ENCODE measurements at regions not wholly inside any gene's neighbourhood (a gene's known extent, or its start where the extent isn't known, plus 50 kb on each side); places are given as distances from the start of the nearest gene placed in this dataset.
"Not testable (repeated sequence)": the region's sequence is repeated elsewhere in the genome, so short reads cannot be mapped to it uniquely, and the experiment has no call there.

GRCh38 chr12:33129500-33129899 lies 232.9 kb upstream of the PKP2 start:
- Histone ChIP-seq H3K9me3 (no peaks in the 10 kb centered on the region), H3K36me3 (no peaks in the 10 kb centered on the region), H3K27ac (no peak overlapping the region), H3K4me3 (no peak overlapping the region), H3K27me3 (no peaks in the 10 kb centered on the region), H3K4me1 (no peaks in the 10 kb centered on the region)
- intact Hi-C loops (cut with DNase I) = no loop called here
- DNase-seq (ENCODE audit: extremely low spot score in 2 of 2) = no peak
- no peak for TF ChIP-seq POLR2AphosphoS5 (IDR thresholded peaks at IDR 0.05; ENCODE audit: insufficient read depth in 1 of 2, low read depth in 1 of 2)
- no peak for TF ChIP-seq CTCF (IDR thresholded peaks at IDR 0.05)
- TF ChIP-seq POLR2A (IDR thresholded peaks at IDR 0.05) = no peak

GRCh38 chr12:33125755-33126154 lies 229.2 kb upstream of the PKP2 start:
- no peaks in the 10 kb centered on the region for H3K4me1 ChIP-seq
- no peak for TF ChIP-seq POLR2A (IDR thresholded peaks at IDR 0.05)
- no peak for TF ChIP-seq POLR2AphosphoS5 (IDR thresholded peaks at IDR 0.05; ENCODE audit: insufficient read depth in 1 of 2, low read depth in 1 of 2)
- no peak for TF ChIP-seq CTCF (IDR thresholded peaks at IDR 0.05)
- no peaks in the 10 kb centered on the region for H3K36me3 ChIP-seq
- no peaks in the 10 kb centered on the region for H3K27me3 ChIP-seq
- intact Hi-C loops (cut with DNase I) = no loop called here
- DNase-seq (ENCODE audit: extremely low spot score in 2 of 2) = no peak
- H3K4me3 ChIP-seq = no peak overlapping the region
- H3K9me3 ChIP-seq = no peaks in the 10 kb centered on the region
- H3K27ac ChIP-seq = no peak overlapping the region

DNA sequence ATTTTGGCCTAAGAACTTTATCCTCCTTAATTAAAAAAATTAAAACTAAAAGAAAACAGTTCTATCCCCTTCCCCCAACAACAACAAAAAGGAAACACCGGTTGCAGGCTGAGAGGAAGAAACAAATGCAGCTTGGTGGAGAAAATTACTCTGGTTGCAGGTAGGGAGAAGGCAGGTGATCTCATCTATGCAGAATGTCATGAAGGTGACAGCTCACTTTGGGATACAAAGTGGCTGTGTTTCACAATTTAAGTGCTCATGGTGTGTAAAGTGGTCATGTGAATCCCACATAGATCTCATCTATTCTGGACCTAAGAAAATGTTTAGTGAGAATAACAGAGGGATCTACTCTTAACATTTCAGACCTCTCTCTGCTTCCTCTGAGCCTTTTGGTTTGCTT lies 219.7 kb upstream of the PKP2 start:
- Histone ChIP-seq H3K9me3 (no peaks in the 10 kb centered on the region), H3K27ac (no peak overlapping the region), H3K4me1 (no peaks in the 10 kb centered on the region), H3K36me3 (no peaks in the 10 kb centered on the region), H3K27me3 (no peaks in the 10 kb centered on the region), H3K4me3 (no peak overlapping the region)
- intact Hi-C loops (cut with DNase I) = no loop called here
- DNase-seq (ENCODE audit: extremely low spot score in 2 of 2) = no peak
- TF ChIP-seq POLR2A (IDR thresholded peaks at IDR 0.05) (no peak), POLR2AphosphoS5 (IDR thresholded peaks at IDR 0.05; ENCODE audit: insufficient read depth in 1 of 2, low read depth in 1 of 2) (no peak), CTCF (IDR thresholded peaks at IDR 0.05) (no peak)

DNA sequence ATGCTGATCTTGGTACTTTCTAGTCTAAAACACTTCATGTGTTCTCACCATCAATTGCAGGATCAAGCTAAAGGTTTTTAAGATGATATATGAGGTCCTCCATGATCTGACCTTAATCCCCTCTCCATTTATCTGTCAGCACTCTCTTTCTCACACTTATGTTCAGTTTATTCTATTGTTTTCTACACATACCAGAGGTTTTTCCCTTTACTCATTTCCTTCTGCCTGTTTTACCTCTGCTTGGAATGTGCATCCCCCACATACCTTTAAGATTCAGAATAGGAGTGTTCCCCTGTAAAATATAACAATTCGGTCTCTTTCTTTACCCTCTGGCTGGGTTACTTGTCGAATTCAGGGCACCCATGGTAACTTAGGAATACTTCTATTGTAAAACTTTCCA lies 219.1 kb upstream of the PKP2 start:
- intact Hi-C loops (cut with DNase I) = no loop called here
- no peak for DNase-seq (ENCODE audit: extremely low spot score in 2 of 2)
- H3K9me3 ChIP-seq = no peaks in the 10 kb centered on the region
- H3K27me3 ChIP-seq = no peaks in the 10 kb centered on the region
- TF ChIP-seq CTCF (IDR thresholded peaks at IDR 0.05) (no peak), POLR2AphosphoS5 (IDR thresholded peaks at IDR 0.05; ENCODE audit: insufficient read depth in 1 of 2, low read depth in 1 of 2) (no peak), POLR2A (IDR thresholded peaks at IDR 0.05) (no peak)
- H3K4me3 ChIP-seq = no peak overlapping the region
- H3K27ac ChIP-seq = no peak overlapping the region
- H3K4me1 ChIP-seq = no peaks in the 10 kb centered on the region
- H3K36me3 ChIP-seq = no peaks in the 10 kb centered on the region

- Histone ChIP-seq H3K27ac (no peak overlapping the region), H3K4me1 (no peaks in the 10 kb centered on the region), H3K27me3 (no peaks in the 10 kb centered on the region), H3K9me3 (no peaks in the 10 kb centered on the region), H3K4me3 (no peak overlapping the region), H3K36me3 (no peaks in the 10 kb centered on the region)
- DNase-seq (ENCODE audit: extremely low spot score in 2 of 2) = no peak
- intact Hi-C loops (cut with DNase I) = no loop called here
- TF ChIP-seq CTCF (IDR thresholded peaks at IDR 0.05) (no peak), POLR2AphosphoS5 (IDR thresholded peaks at IDR 0.05; ENCODE audit: insufficient read depth in 1 of 2, low read depth in 1 of 2) (no peak), POLR2A (IDR thresholded peaks at IDR 0.05) (no peak)
Observed at GRCh38 chr12:33111850-33112249, 215.3 kb upstream of the PKP2 start.

DNA sequence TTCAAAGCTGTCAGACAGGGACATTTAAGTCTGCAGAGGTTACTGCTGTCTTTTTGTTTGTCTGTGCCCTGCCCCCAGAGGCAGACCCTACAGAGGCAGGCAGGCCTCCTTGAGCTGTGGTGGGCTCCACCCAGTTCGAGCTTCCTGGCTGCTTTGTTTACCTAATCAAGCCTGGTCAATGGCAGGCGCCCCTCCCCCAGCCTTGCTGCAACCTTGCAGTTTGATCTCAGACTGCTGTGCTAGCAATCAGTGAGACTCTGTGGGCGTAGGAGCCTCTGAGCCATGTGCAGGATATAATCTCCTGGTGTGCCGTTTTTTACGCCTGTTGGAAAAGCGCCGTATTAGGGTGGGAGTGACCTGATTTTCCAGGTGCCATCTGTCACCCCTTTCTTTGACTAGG lies 211.2 kb upstream of the PKP2 start:
- intact Hi-C loops (cut with DNase I); H3K4me1 ChIP-seq; H3K27me3 ChIP-seq; DNase-seq (ENCODE audit: extremely low spot score in 2 of 2); H3K9me3 ChIP-seq; H3K27ac ChIP-seq; H3K4me3 ChIP-seq; H3K36me3 ChIP-seq: not testable (repeated sequence)
